Fibroblast of lung (primary cell): ENCODE measurements at regions not wholly inside any gene's neighbourhood (a gene's known extent, or its start where the extent isn't known, plus 50 kb on each side); places are given as distances from the start of the nearest gene placed in this dataset.

Source experiments
- CTCF ChIP-seq, 2 donors: IDR thresholded peaks in 1 of 2; conservative IDR thresholded peaks in 1 of 2; 1 replicate in 1 of 2; 2 replicates in 1 of 2; pipeline ENCODE4 v1.5.1; 2011 to 2012; ENCODE audit warnings: low read length in 2 of 2, control low read depth in 1 of 2, inconsistent platforms in 1 of 2, low read depth in 1 of 2, mild to moderate bottlenecking in 1 of 2
- EZH2 ChIP-seq: IDR thresholded peaks from 2 replicates; pipeline ENCODE4 v1.5.1; 2012; ENCODE audit warnings: low read length, control low read depth, mild to moderate bottlenecking; ENCODE audit errors: missing control alignments

GRCh38 chr12:31803306-31804184 lies 74.7 kb upstream of the AMN1 start:
- TF ChIP-seq CTCF (conservative IDR thresholded peaks at IDR 0.05 in 1 of 2, IDR thresholded peaks at IDR 0.05 in 1 of 2; ENCODE audit: low read depth in 1 of 2, low read length in 2 of 2) (no peak), EZH2 (no peak)
